Osteoblast (primary cell): ENCODE measurements at regions not wholly inside any gene's neighbourhood (a gene's known extent, or its start where the extent isn't known, plus 50 kb on each side); places are given as distances from the start of the nearest gene placed in this dataset.

Source experiments
- DNase-seq: peaks from one replicate; pipeline ENCODE4 v3.0.0; 2011; ENCODE audit warnings: low spot score, mixed read lengths; ENCODE audit not compliant: insufficient read length; ENCODE audit errors: missing footprints
- H2AFZ ChIP-seq: 2 replicates; pipeline ENCODE4 v1.6.0; 2011; ENCODE audit warnings: mild to moderate bottlenecking, low read length
- H3K27ac ChIP-seq: 2 replicates; pipeline ENCODE4 v1.5.1; 2011; ENCODE audit warnings: mild to moderate bottlenecking, low read depth, low read length, moderate library complexity
- H3K27me3 ChIP-seq: 2 replicates; pipeline ENCODE4 v1.6.0; 2012; ENCODE audit warnings: mild to moderate bottlenecking, control low read depth, inconsistent platforms, low read length, moderate library complexity; ENCODE audit not compliant: insufficient read depth
- H3K36me3 ChIP-seq: 2 replicates; pipeline ENCODE4 v1.5.1; 2011; ENCODE audit warnings: mild to moderate bottlenecking, low read length, control low read depth, moderate library complexity; ENCODE audit not compliant: insufficient read depth
- H3K4me1 ChIP-seq: 2 replicates; pipeline ENCODE4 v1.5.1; 2011; ENCODE audit warnings: mild to moderate bottlenecking, low read length, control low read depth, moderate library complexity; ENCODE audit not compliant: insufficient read depth
- H3K4me2 ChIP-seq: 2 replicates; pipeline ENCODE4 v1.6.0; 2011; ENCODE audit warnings: mild to moderate bottlenecking, low read length; ENCODE audit not compliant: insufficient read depth
- H3K4me3 ChIP-seq: fragments of 200-600 bp; sonication (generic); 3 replicates; pipeline ENCODE4 v1.5.1; 2012; ENCODE audit warnings: mild to moderate bottlenecking, low read length, inconsistent platforms; ENCODE audit not compliant: insufficient read depth
- H3K79me2 ChIP-seq: 2 replicates; pipeline ENCODE4 v1.6.0; 2012; ENCODE audit warnings: mild to moderate bottlenecking, low read length, control low read depth, inconsistent platforms; ENCODE audit not compliant: insufficient read depth
- H3K9me3 ChIP-seq: 2 replicates; pipeline ENCODE4 v1.5.1; 2011; ENCODE audit warnings: low read depth, low read length, control low read depth
- H4K20me1 ChIP-seq: 2 replicates; pipeline ENCODE4 v1.6.0; 2012; ENCODE audit warnings: mild to moderate bottlenecking, low read length, control low read depth; ENCODE audit not compliant: insufficient read depth
- TF ChIP-seq, protein P1 (sequence below): IDR thresholded peaks from 2 replicates; pipeline ENCODE4 v1.5.1; 2011; ENCODE audit warnings: mild to moderate bottlenecking, low read depth, low read length, moderate library complexity; ENCODE audit errors: extremely low read depth

DNA sequence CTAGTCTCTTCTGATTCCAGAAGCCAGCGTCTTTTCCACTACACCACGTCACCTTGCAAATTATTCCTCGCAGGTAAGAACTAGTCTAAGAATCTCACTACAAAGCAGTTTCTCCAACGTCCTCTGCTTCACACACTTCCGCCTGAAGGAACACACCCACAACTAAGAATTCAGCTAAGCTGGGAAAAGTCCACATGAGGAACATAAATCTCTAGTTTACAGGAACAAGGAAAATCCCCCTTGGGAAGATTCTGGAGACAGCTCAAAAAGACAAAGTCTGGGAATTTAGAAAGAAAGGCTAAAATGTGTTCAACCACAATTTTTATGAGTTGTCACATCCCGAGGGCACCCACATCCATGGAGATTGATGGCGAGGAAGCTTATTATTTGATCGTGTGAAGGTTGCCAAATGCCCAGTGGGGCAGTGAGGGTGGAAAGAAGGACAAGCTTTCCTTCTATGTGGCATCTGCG is 780.2 kb upstream of the TBX3 start:
- Histone ChIP-seq H3K4me3 (no peak overlapping the region), H3K27me3 (peaks cover 4% of the 10 kb centered on the region), H4K20me1 (no peaks in the 10 kb centered on the region), H3K79me2 (no peaks in the 10 kb centered on the region), H3K27ac (no peak overlapping the region), H2AFZ (no peak overlapping the region), H3K36me3 (no peaks in the 10 kb centered on the region), H3K9me3 (no peaks in the 10 kb centered on the region), H3K4me1 (no peaks in the 10 kb centered on the region), H3K4me2 (no peak overlapping the region)
- DNase-seq = no peak
- TF ChIP-seq, protein P1, sequence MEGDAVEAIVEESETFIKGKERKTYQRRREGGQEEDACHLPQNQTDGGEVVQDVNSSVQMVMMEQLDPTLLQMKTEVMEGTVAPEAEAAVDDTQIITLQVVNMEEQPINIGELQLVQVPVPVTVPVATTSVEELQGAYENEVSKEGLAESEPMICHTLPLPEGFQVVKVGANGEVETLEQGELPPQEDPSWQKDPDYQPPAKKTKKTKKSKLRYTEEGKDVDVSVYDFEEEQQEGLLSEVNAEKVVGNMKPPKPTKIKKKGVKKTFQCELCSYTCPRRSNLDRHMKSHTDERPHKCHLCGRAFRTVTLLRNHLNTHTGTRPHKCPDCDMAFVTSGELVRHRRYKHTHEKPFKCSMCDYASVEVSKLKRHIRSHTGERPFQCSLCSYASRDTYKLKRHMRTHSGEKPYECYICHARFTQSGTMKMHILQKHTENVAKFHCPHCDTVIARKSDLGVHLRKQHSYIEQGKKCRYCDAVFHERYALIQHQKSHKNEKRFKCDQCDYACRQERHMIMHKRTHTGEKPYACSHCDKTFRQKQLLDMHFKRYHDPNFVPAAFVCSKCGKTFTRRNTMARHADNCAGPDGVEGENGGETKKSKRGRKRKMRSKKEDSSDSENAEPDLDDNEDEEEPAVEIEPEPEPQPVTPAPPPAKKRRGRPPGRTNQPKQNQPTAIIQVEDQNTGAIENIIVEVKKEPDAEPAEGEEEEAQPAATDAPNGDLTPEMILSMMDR = no peak

DNA sequence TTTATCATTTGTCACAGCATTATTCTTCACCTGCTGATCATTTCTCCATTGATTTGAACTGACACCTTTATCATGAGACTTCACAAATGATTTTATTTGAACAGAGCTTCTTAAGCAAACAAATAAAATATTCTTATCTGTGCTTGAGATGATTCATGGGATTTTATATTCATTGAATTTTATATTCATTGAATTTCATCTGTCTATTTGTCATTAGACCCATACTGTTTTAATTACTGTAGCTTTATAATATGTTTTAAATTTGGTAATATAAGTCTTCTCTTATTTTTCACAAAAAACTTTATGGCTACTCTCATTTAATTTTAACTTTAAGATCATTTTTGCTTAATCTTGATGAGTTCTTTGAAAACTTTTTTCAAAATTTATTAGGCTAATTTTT is 777.4 kb upstream of the TBX3 start:
- TF ChIP-seq, protein P1 = no peak
- Histone ChIP-seq H3K36me3 (no peaks in the 10 kb centered on the region), H3K79me2 (no peaks in the 10 kb centered on the region), H4K20me1 (no peaks in the 10 kb centered on the region), H3K27me3 (peaks cover 4% of the 10 kb centered on the region), H3K9me3 (no peaks in the 10 kb centered on the region), H2AFZ (no peak overlapping the region), H3K4me1 (no peaks in the 10 kb centered on the region), H3K4me3 (no peak overlapping the region), H3K4me2 (no peak overlapping the region), H3K27ac (no peak overlapping the region)
- no peak for DNase-seq

DNA sequence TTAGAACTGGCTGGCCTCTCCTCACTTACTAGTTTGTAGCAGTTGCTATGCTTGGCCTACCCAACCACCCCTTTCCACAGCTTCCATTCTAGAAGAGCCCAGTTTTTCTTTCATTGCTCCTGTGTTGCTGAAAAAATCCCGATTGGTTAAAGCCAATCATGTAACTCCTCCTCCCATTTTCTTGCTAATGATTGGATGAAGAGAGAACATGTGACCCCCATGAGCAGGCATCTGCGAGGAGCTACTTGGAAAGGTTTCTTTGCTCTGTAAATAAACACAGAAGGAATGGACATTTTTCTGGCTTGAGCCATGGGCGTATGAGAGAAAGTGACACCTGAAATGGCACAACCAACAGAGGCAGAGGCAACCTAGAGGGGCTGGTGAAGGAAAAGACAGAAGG is 773.8 kb upstream of the TBX3 start:
- no peaks in the 10 kb centered on the region for H3K9me3 ChIP-seq
- no peaks in the 10 kb centered on the region for H3K79me2 ChIP-seq
- no peak overlapping the region for H3K4me3 ChIP-seq
- H3K36me3 ChIP-seq = no peaks in the 10 kb centered on the region
- no peak for DNase-seq
- H3K4me1 ChIP-seq = no peaks in the 10 kb centered on the region
- no peaks in the 10 kb centered on the region for H4K20me1 ChIP-seq
- TF ChIP-seq, protein P1 = no peak
- H3K27me3 ChIP-seq = peaks cover under 1% of the 10 kb centered on the region
- H3K27ac ChIP-seq = no peak overlapping the region
- H3K4me2 ChIP-seq = no peak overlapping the region
- no peak overlapping the region for H2AFZ ChIP-seq

DNA sequence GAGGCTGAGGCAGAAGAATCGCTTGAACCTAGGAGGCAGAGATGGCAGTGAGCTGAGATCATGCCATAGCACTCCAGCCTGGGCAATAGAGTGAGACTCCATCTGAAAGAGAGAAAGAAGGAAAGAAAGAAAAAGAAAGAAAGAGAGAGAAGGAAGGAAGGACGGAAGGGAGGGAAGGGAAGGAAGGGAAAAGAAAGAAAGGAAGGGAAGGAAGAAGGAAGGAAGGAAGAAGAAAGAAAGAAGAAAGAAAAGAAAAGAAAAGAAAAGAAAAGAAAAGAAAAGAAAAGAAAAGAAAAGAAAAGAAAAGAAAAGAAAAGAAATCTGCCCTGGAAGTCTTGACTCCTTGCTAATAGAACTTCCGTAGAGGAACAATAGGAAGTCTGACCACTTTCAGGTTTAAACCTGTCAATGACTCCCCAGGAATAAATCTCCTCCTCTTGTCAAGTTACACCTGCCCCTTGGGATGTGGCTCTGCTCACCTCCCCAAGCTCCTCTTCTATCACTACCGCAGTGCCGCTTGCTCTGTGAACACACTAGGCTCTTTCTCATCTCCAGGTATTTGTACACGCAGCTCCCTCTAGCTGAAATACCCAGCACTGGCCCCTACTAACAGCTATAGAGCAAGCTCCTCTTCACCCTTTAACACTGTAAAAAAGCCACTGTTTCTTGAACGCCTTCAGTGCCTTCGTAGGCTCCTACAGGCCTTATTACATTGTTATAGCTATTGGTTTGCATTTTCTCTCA is 773.1 kb upstream of the TBX3 start:
- Histone ChIP-seq H3K9me3 (no peaks in the 10 kb centered on the region), H3K27ac (no peak overlapping the region), H3K4me2 (no peak overlapping the region), H3K79me2 (no peaks in the 10 kb centered on the region), H3K27me3 (peaks cover 3% of the 10 kb centered on the region), H3K36me3 (no peaks in the 10 kb centered on the region), H2AFZ (no peak overlapping the region), H3K4me3 (no peak overlapping the region), H3K4me1 (no peaks in the 10 kb centered on the region), H4K20me1 (no peaks in the 10 kb centered on the region)
- DNase-seq = no peak
- TF ChIP-seq, protein P1 = no peak
